GM21367 (cell line): ENCODE measurements at regions not wholly inside any gene's neighbourhood (a gene's known extent, or its start where the extent isn't known, plus 50 kb on each side); places are given as distances from the start of the nearest gene placed in this dataset.
"Not testable (repeated sequence)": the region's sequence is repeated elsewhere in the genome, so short reads cannot be mapped to it uniquely, and the experiment has no call there.

Experiments
- ATAC-seq: cut with Tn5 transposase; IDR thresholded peaks from one replicate; pipeline ENCODE4 v1.9.1; 2021; ENCODE audit not compliant: unreplicated experiment

DNA sequence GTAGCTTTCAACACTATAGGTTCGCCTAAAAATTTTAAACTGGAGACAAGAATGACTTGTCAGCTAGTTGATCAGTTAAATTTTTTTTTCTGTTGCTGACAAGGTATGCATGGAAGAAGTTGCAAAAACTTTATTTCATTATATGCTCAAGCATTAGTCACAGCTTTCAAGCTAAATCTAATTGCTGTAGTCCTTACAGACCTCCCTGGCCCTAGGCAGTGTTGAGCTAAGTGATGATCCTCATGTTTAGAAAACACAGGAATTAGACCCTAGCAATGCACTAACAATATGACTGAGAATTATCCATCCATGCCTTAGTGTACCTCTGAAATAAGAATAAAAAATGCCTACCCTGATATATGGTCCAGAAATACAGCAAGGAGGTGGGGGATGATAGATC lies 253.4 kb downstream of the SP3 start:
- ATAC-seq = no peak

DNA sequence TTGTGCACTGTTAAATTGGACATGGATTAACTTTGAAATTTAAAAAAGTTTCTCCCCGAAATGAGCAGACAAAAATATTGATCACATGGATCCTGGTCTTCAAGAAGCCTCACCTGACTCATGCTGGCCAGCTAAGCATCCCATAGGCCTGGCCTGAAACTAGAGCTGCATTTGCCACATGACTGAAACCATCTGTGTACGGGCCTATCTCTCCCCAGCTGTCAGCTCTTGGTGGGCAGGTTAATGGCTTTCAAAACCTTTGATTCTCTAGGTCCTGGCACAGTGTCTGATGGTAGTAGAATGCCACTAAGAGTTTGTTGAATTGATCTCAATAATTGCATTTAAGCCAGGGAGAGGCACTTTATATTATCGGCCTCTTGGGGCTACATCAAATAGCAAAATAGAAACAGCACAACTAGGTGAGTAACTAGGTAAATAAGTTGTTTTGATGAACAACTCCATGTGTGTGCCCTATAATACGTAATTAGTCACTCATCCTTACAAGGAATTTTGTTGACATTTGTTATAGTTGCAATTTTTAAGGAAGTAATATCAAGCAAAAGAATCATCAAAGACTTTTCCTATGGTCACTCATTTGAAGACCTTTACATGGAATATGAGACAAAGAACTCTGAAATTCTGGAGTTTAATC lies 251.1 kb downstream of the SP3 start:
- ATAC-seq = no peak

DNA sequence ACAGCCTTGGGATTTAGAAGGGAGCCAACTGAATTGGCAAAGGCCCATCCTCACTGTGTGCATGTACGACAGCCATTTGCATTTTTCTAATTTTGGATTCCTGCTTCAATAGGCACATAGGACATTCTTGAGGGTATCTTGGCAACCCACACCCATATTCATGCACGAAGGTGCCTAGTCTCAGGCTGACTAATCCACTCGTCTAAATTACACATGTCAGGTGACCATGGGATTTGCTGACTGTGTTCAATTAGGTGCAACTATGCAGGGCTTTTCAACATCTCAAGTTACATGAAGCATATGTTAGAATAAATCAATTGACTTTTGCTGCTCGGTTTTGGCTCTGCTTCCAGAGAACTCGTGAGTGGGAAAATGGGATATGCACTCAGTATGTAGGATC lies 249.7 kb downstream of the SP3 start:
- ATAC-seq = no peak

DNA sequence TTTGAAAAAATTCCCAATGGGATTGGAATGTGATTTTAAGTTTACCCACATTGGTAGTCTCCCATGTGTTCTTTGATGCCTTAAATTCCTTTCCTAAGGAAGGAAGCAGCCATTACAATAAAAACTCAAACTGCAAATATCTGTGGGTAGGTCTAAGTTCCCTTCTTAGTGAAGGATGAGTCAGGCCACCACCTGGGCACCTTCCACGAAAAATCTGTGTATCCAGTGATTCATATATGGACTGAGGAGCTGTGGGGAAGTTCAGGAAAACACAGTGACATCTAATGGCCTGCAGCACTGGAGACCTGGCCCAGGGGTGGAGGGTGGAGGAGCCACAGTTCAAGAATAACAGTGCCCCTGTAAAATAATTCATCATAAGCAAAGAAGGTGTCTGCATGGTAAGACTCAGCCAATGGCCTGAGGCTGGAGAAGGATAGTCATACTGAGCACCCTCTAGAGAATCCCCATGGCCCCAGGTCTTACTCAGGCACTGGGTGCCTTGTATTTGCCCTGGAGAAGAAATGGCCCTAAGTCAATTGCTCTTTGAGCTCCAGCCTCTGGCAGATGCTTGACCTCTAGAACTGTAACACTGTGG lies 248.6 kb downstream of the SP3 start:
- no peak for ATAC-seq

DNA sequence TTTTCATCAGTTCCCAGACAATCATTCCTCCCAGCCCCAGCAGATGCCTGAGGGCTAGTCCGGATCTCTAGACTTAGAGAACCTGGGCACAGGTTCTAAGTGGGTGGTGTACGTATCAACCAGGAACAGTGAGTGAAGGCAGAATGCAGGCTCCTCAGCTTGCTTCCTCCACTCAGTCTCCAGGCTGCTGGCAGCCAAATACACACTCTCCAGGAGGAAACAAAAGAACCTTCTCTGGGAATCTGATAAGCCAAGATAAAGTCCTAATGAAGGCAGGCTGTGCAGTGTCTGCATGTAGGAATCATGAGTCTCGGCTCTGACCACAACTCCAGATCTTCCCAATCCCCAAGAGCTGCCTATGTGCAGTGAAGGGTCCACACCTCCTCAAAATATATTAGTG lies 245.7 kb downstream of the SP3 start:
- ATAC-seq = no peak

DNA sequence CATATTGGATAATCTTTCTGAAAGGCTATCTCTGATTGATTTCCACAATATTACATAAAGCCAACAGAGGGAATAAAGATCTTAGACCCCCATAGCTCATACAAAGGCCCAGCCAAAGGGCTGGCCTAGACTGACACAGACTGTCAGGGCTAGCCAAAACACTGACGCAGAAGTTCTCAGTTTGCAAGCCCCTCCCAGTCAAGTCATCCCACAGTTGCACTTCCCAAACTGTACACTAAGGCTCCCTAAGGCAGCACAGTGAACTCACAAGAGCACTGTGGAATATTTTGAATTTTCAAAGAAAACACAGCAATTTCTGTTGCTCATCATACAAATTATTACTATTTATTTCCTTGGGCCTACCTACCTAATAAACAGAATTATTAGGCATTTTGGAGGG lies 244.9 kb downstream of the SP3 start:
- no peak for ATAC-seq

DNA sequence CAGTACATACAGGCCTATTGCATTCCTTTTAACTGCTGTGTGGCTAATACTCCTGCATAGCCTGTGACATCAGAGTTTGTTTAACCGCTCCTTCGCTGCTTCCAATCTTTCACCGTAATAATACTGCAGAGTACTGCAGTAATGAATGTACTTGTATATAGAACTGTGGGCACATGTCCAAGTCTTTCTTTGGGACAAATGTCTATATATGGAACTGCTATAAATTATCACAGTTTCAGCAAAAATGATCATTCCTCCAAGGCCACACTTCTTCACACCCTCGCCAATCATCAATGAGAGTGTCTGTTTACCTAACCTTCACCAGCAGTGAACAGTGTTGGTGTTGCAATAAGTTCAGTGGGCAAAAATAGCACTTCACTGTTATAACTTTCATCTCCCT lies 230.4 kb downstream of the SP3 start:
- ATAC-seq = no peak

DNA sequence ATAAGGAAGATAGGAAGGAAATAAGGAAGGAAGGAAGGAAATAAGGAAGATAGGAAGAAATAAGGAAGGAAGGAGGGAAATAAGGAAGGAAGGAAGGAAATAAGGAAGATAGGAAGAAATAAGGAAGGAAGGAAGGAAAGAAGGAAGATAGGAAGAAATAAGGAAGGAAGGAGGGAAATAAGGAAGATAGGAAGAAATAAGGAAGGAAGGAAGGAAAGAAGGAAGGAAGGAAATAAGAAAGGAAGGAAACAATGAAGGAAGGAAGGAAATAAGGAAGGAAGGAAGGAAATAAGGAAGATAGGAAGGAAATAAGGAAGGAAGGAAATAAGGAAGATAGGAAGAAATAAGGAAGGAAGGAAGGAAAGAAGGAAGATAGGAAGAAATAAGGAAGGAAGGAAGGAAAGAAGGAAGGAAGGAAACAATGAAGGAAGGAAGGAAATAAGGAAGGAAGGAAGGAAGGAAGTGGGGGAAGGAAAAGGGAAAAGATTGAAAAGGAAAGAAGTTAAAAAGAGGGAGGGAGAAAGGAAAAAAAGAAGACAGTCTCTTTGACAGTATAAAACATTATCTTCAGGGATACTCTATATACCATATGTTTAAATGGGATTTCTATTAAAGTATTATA lies 227.1 kb downstream of the SP3 start:
- not testable (repeated sequence) for ATAC-seq

DNA sequence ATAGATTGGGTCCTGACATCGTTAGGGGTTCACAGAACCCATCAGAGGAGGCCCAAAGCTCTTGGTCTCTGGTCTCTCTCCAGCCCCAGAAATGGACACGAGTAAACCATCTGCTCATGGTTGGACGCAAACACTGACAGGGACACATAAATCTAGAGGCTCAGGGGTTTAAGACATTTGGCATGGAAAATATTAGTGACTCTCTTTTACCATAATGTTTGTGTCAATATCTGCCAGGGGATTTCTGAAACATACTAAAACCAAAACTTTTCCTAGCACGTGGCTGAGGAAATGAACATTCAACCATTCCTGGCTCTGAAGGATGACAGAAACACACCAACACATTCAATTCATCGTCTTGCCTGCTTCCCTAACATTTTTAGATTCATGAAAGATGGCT lies 226.2 kb downstream of the SP3 start:
- ATAC-seq = no peak

DNA sequence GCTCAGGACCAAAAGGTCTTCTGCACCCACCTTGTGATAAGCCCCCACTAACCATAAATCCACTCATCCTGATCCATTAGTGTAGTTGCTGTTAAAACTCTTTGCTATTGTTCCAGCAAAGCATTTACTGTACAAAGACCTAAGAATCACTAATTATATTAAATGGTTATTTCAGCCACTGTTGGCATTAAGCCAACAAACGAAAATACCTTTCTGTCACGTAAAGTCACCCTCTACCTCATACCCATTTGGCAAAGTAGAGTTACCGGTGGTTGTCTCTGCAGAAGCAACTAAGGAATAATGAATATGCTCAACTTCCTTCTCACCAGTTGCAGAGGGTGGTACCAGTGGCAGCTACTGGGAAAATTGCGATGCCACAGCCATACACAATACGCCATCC lies 224.5 kb downstream of the SP3 start:
- ATAC-seq = no peak

DNA sequence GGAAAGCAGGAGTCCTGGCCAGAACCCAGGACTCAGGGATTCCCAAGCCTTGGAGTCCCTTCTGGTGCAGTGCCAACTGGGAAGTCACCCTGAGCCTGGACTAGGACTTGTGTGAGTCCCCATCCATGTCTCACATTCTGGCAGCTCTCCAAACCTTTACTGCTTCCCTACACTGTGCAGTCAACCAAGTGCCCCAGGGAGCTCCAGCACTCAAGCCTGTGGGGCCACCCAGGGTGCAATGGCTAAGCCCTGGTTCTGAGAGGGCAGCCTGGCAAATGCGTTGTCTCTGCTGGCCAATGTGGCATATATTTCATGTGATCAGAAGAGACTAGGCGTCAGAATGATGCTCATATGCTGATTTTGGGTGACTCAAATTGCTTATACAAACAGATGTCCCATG lies 223.4 kb downstream of the SP3 start:
- ATAC-seq = no peak

DNA sequence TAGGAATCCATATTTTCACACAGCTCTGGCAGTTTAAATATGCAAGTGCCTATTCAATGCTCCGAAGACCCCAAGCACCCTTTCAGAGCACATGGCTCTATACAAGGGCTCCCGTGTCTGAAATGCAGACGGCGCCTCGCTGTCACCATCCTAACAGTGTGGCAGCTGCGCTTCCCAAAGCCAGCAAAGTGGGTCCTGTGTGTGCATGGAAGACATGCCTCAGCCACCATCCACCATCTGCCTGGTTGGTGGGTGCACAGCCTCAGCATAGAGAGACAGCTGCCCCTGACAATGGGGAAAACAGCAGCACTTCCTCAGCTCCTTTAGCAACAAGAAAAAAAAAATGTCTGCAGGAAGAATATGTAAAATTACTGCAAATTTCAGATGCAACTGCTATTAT lies 218.1 kb downstream of the SP3 start:
- ATAC-seq = no peak

DNA sequence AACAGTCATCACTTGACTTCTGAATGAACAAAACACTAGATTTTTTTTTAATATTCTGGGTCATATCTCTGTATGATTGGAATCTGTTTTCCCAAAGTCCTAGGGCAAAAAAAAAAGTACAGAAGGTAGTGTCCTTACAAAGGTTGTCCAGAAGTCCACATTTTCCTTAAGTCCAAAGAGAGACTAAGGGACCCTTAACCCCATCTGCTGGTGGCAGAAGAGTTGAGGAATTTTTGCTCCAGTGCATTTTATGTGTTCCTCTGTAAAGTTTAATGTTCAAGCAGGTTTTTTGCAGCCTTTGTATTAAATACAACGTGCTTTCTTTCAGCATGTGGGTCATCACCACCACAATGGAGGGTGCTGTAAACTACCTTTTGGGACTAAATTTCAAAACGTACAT lies 215.9 kb downstream of the SP3 start:
- no peak for ATAC-seq

DNA sequence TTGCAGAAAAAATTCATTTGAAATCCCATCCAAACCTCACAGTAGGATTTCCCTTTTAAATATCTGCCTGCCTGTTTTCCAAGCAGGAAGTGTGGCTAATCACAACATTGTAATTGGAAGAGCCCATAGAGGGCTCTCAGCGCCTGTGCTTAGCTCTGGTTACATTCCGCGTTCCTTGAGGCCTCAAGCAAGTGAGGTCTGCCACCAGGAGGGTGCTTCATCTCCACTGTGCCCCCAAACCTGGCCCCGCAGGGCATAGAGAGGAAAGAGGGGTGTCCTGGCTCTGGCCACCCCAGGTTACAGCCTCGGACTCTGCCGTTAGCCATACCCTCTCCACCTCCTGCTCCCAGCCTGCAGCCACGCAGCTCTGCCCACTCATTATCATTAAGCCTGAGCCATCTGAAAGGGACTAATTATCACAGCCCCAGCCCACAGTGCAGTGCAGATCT lies 214.8 kb downstream of the SP3 start:
- ATAC-seq = no peak

DNA sequence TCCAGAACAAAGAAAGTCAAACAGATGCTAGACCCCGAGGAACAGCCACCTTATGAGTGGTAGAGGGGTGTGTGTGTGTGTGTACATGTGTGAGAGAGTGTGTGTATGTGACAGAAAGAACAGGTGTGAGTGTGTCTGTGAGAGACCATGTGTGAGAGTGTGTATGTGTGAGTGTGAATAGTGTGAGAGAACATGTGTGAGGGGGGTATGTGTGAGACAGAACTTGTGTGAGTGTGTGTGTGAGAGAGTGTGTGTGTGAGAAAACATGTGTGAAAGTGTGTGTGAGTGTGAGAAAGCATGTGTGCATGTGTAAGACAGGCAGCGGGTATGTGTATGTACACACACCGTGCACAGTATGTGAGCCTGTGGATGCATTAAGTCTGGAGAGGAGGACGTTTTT lies 214.3 kb downstream of the SP3 start:
- ATAC-seq = no peak

DNA sequence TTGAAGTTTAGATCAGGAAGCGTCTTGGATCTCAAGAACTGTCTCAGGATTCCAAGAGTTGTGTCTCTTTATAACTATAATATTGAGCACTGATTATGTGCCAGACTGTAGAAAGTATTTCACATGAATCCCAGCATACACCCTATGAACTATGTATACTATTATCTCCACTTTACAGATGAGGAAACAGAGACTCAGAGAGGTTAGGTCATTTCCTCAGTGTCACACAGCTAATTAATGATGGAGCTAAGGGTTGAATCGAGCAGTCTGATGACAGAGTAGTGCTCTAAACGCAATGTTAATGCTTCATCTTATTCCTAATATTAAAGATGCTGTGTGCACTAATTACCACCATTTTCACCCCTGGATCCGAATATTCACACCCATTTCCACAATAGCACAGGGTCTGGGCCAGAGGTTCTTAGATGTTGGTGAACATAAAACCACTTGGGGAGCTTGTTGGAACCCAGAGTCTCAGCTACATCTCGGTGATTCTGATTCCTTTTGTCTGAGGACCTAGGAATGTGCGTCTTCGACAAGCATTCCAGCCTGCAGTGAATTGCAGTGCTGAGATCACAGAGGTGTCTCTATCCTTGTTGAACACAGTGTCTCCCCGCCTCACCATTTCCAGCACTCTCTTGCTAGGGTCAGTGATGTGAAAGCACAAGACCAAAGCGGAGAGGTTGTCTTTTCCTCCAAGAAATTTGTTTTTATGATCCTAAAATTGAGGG lies 213.8 kb downstream of the SP3 start:
- ATAC-seq = no peak

DNA sequence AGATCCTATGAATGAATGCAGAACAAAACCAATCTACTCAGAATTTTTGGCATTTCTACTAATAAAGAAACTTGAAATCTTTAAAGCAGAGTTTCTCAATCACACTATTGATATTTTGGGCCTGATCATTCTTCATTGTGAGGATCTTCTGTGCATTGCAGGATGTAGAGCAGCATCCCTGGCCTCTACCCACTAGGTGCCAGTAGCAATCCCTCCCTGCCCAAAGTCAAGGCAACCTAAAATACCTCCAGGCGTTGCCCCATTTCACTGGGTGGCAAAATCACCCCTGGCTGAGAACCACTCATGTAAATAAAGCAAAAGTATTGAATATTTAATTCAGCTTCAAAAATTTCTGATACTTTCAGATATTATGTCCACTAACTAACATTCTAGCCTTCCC lies 213.0 kb downstream of the SP3 start:
- no peak for ATAC-seq

DNA sequence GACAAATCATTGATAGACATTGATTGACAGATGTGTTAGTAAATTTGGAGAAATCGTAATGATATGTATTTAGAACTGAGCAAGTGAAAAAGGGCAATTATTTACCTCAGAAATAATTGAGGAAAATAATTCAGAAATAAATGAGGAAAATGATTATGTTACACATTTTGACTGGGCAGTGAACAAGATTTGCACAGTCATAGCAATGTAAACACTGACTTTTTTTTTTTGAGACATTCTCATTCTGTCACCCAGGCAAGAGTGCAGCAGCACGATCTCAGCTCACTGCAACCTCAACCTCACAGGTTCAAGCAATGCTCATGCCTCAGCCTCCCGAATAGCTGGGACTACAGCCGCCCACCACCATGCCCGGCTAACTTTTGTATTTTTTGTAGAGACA lies 211.7 kb downstream of the SP3 start:
- ATAC-seq = no peak

DNA sequence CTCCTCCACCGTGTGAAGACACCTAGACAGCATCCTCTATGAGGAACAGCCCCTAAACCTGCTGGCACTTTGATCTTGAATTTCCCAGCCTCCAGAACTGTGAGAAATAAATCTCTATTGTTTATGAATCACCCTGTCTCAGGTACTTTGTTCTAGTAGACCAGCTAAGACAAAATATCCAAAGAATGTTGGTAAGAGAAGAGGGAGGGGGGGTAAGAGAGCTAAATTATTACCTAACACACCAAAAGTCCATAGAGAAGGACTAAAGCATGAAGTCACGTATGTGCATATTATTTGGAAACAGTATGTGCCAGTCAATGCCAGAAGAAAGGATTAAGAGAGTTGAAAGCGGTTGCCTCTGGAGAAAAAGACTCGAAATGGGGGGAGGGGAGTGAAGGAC lies 211.0 kb downstream of the SP3 start:
- ATAC-seq = no peak

DNA sequence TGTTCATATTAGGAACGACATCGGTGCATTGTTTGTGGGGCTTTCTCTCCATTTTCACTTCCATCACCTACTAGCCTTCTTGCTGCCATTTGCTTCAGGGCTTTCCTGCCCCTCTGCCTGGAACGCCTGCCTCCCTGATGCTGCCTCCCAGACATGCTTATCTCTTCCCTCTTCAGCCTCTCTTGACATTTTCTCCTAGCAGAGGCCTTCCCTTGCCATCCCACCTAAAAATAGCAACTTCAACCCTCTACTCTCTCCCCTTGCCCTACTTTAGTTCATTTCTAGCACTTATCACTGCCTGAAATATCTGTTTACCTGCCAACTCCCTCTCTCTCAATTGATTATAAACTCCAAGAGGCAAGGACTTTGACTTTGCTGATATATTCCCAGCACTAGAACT lies 210.3 kb downstream of the SP3 start:
- ATAC-seq = no peak

DNA sequence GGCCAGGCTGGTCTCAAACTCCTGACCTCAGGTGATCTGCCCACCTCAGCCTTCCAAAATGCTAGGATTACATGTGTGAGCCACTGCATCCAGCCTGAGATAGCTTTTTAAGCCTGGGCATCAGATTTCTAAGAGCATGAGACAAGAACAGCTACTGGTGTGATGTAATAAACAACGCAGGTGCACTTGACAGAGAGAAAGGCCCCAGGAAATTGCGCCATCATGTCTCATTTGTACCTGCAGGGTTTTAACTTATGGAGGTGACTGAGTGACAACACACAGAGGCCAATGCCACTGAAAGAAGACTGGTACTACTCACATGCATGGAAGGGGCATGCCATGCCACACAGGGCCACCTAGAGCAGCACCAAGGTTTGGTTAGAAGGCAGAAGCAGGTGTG lies 209.4 kb downstream of the SP3 start:
- ATAC-seq = no peak

DNA sequence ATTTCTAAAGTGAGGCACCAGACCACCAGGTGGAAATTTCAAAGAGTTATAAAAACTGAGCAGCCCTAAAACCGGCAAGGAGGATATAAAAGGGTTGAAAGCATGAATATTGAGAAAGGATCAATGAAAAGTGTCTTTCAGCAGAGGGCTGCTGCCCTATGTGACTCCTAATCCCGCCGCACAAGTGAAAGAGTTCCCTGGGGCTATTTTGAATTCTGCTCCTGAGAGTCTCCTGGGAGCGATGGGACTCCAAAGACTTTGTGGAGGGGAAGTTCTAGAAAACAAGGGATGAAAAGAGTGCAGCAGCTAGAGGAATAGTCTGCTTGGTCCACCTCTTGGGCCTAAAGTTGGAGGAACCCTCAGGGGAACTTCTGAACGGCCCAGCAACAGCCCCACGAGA lies 205.2 kb downstream of the SP3 start:
- no peak for ATAC-seq
